ENCODE measurements at regions not wholly inside any gene's neighbourhood (a gene's known extent, or its start where the extent isn't known, plus 50 kb on each side); places are given as distances from the start of the nearest gene placed in this dataset.

DNA sequence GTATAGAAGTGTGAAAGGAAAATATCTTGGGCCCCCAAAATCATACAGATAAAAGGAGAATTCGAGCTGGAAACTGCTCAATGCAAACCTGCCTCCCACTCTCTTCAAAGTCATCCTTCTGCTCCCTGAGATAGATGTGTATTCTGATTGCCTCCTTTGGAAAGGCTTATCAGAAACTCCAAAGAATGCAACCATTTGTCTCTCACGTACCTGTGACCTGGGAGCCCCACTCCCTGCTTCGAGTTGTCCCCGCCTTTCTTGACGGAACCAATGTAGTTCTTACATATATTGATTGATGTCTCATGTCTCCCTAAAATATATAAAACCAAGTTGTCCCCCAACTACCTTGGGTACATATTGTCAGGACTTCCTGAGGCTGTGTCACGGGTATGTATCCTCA is 163.8 kb downstream of the DIRAS2 start:
- no peaks in the 10 kb centered on the region for H3K9me2 ChIP-seq (ENCODE audit: insufficient read depth, low read length)
- H3K27ac ChIP-seq (ENCODE audit: low read length), result no peak overlapping the region
- no peak overlapping the region for H3K4me2 ChIP-seq (ENCODE audit: low read length)
- no peaks in the 10 kb centered on the region for H3K79me2 ChIP-seq (replicated peaks; ENCODE audit: insufficient read depth, low read length)
- no peak for TF ChIP-seq TAF1 (IDR thresholded peaks at IDR 0.05; ENCODE audit: low read depth)
- no peak for TF ChIP-seq RAD21 (conservative IDR thresholded peaks at IDR 0.05)
- TF ChIP-seq, protein P1, sequence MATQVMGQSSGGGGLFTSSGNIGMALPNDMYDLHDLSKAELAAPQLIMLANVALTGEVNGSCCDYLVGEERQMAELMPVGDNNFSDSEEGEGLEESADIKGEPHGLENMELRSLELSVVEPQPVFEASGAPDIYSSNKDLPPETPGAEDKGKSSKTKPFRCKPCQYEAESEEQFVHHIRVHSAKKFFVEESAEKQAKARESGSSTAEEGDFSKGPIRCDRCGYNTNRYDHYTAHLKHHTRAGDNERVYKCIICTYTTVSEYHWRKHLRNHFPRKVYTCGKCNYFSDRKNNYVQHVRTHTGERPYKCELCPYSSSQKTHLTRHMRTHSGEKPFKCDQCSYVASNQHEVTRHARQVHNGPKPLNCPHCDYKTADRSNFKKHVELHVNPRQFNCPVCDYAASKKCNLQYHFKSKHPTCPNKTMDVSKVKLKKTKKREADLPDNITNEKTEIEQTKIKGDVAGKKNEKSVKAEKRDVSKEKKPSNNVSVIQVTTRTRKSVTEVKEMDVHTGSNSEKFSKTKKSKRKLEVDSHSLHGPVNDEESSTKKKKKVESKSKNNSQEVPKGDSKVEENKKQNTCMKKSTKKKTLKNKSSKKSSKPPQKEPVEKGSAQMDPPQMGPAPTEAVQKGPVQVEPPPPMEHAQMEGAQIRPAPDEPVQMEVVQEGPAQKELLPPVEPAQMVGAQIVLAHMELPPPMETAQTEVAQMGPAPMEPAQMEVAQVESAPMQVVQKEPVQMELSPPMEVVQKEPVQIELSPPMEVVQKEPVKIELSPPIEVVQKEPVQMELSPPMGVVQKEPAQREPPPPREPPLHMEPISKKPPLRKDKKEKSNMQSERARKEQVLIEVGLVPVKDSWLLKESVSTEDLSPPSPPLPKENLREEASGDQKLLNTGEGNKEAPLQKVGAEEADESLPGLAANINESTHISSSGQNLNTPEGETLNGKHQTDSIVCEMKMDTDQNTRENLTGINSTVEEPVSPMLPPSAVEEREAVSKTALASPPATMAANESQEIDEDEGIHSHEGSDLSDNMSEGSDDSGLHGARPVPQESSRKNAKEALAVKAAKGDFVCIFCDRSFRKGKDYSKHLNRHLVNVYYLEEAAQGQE (IDR thresholded peaks at IDR 0.05; ENCODE audit: borderline replicate concordance), result no peak
- no peak for TF ChIP-seq EP300 (conservative IDR thresholded peaks at IDR 0.05; ENCODE audit: poor library complexity, severe bottlenecking)
- TF ChIP-seq POLR2AphosphoS5 (IDR thresholded peaks at IDR 0.05), result no peak
- no peak for TF ChIP-seq SMC3 (conservative IDR thresholded peaks at IDR 0.05; ENCODE audit: poor library complexity)
- TF ChIP-seq MXI1 (conservative IDR thresholded peaks at IDR 0.05; ENCODE audit: poor library complexity, severe bottlenecking), result no peak
- TF ChIP-seq, protein P2, sequence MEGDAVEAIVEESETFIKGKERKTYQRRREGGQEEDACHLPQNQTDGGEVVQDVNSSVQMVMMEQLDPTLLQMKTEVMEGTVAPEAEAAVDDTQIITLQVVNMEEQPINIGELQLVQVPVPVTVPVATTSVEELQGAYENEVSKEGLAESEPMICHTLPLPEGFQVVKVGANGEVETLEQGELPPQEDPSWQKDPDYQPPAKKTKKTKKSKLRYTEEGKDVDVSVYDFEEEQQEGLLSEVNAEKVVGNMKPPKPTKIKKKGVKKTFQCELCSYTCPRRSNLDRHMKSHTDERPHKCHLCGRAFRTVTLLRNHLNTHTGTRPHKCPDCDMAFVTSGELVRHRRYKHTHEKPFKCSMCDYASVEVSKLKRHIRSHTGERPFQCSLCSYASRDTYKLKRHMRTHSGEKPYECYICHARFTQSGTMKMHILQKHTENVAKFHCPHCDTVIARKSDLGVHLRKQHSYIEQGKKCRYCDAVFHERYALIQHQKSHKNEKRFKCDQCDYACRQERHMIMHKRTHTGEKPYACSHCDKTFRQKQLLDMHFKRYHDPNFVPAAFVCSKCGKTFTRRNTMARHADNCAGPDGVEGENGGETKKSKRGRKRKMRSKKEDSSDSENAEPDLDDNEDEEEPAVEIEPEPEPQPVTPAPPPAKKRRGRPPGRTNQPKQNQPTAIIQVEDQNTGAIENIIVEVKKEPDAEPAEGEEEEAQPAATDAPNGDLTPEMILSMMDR (IDR thresholded peaks at IDR 0.05; ENCODE audit: poor library complexity, severe bottlenecking), result no peak
- no peak for TF ChIP-seq EZH2 (IDR thresholded peaks at IDR 0.05; ENCODE audit: borderline replicate concordance, insufficient read depth, low read length, poor library complexity, severe bottlenecking)
- no peak overlapping the region for H3K9ac ChIP-seq (ENCODE audit: low read length)
- H3K27me3 ChIP-seq (ENCODE audit: insufficient read depth, low read depth, low read length), result no peaks in the 10 kb centered on the region
- no peaks in the 10 kb centered on the region for H4K20me1 ChIP-seq (ENCODE audit: insufficient read depth)
- no peak overlapping the region for H2AFZ ChIP-seq (ENCODE audit: low read depth, low read length)
- no peaks in the 10 kb centered on the region for H3F3A ChIP-seq (ENCODE audit: insufficient read depth, low read length, poor library complexity, severe bottlenecking)
- H3K4me3 ChIP-seq (ENCODE audit: low read length), result no peak overlapping the region
- no peaks in the 10 kb centered on the region for H3K9me3 ChIP-seq (ENCODE audit: low read length)
- H3K36me3 ChIP-seq (ENCODE audit: insufficient read depth, low read length), result no peaks in the 10 kb centered on the region

DNA sequence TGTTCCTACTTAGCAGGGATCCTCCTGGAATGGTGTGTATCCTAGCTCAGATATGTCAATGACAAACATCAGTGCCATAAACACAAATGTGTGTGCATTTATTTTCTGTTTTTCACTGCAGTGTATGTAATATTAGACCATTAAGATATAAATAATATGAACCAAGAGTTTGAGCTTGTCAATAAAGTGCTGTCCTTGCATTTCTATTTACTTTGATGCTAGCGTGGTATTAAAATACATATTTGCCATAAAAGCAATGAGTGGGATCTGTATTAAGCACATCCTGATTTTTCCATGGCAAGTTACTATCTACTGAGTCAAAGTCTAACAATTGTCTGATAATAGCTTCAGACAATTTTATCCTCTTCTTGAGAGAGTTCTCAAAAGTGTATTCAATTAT is 157.6 kb downstream of the DIRAS2 start:
- H3K79me2 ChIP-seq (replicated peaks; ENCODE audit: insufficient read depth, low read length), result no peaks in the 10 kb centered on the region
- no peak overlapping the region for H3K9ac ChIP-seq (ENCODE audit: low read length)
- no peaks in the 10 kb centered on the region for H3K9me2 ChIP-seq (ENCODE audit: insufficient read depth, low read length)

More for the DNA sequence above, 157.6 kb downstream of the DIRAS2 start:
- Histone ChIP-seq H3F3A (ENCODE audit: insufficient read depth, low read length, poor library complexity, severe bottlenecking) (no peaks in the 10 kb centered on the region), H3K36me3 (ENCODE audit: insufficient read depth, low read length) (no peaks in the 10 kb centered on the region), H2AFZ (ENCODE audit: low read depth, low read length) (no peak overlapping the region), H3K27me3 (ENCODE audit: insufficient read depth, low read depth, low read length) (no peaks in the 10 kb centered on the region), H3K4me2 (ENCODE audit: low read length) (no peak overlapping the region), H3K27ac (ENCODE audit: low read length) (no peak overlapping the region), H3K4me3 (ENCODE audit: low read length) (no peak overlapping the region), H3K9me3 (ENCODE audit: low read length) (no peaks in the 10 kb centered on the region), H4K20me1 (ENCODE audit: insufficient read depth) (no peaks in the 10 kb centered on the region)
- TF ChIP-seq EP300 (conservative IDR thresholded peaks at IDR 0.05; ENCODE audit: poor library complexity, severe bottlenecking) (no peak), MXI1 (conservative IDR thresholded peaks at IDR 0.05; ENCODE audit: poor library complexity, severe bottlenecking) (no peak), RAD21 (conservative IDR thresholded peaks at IDR 0.05) (no peak), EZH2 (IDR thresholded peaks at IDR 0.05; ENCODE audit: borderline replicate concordance, insufficient read depth, low read length, poor library complexity, severe bottlenecking) (no peak), TAF1 (IDR thresholded peaks at IDR 0.05; ENCODE audit: low read depth) (no peak)
